SK-N-SH (cell line): ENCODE measurements at regions not wholly inside any gene's neighbourhood (a gene's known extent, or its start where the extent isn't known, plus 50 kb on each side); places are given as distances from the start of the nearest gene placed in this dataset.

Source experiments
- CTCF ChIA-PET: fragments of 300-600, 350-600 bp; formaldehyde crosslinking; extraction: SDS; loops from one replicate; lab custom pipeline; 2021; lab: Yijun Ruan, JAX
- POLR2A ChIA-PET: fragments of 350-600 bp; sonication (Branson Sonifier 250); formaldehyde crosslinking; extraction: SDS; loops from one replicate; lab custom pipeline; 2020; ENCODE audit warnings: antibody characterized with exemption, inconsistent platforms; lab: Yijun Ruan, JAX
- DNase-seq: peaks from one replicate; pipeline ENCODE4 v3.0.0; 2012
- H2AFZ ChIP-seq: fragments of 200-600 bp; sonication (generic); 2 replicates; pipeline ENCODE4 v1.8.1; 2016; ENCODE audit warnings: antibody characterized with exemption, mild to moderate bottlenecking, low read depth
- H3F3A ChIP-seq: fragments of 200-600 bp; sonication (generic); replicated peaks from 2 replicates; pipeline ENCODE3; 2016; ENCODE audit warnings: antibody characterized with exemption, mild to moderate bottlenecking; ENCODE audit not compliant: insufficient read depth
- H3K27ac ChIP-seq, 2 experiments: fragments of 200-500 bp in 1 of 2; fragments of 200-600 bp in 1 of 2; sonication (Bioruptor generic) in 1 of 2; sonication (generic), shearing (Covaris generic) in 1 of 2; 2 replicates each; pipeline versions ENCODE4 v1.5.1 to v1.6.1; 2014 to 2016; ENCODE audit warnings: low read depth in 2 of 2, inconsistent platforms in 1 of 2, low read length in 1 of 2, mild to moderate bottlenecking in 1 of 2, mixed read lengths in 1 of 2
- H3K27me3 ChIP-seq: fragments of 200-600 bp; sonication (generic), shearing (Covaris generic); 2 replicates; pipeline ENCODE4 v1.6.1; 2016; ENCODE audit warnings: mixed run types; ENCODE audit not compliant: insufficient read depth
- H3K36me3 ChIP-seq, 2 experiments: fragments of 200-500 bp in 1 of 2; fragments of 200-600 bp in 1 of 2; sonication (Bioruptor generic) in 1 of 2; sonication (generic) in 1 of 2; replicated peaks in 1 of 2; 2 replicates each; pipeline versions ENCODE3 to v1.5.1; 2014 to 2016; ENCODE audit warnings: low read length in 1 of 2, mild to moderate bottlenecking in 1 of 2; ENCODE audit not compliant: insufficient read depth in 2 of 2, control insufficient read depth in 1 of 2
- H3K4me1 ChIP-seq, 2 experiments: fragments of 200-500 bp in 1 of 2; fragments of 200-600 bp in 1 of 2; sonication (Bioruptor generic) in 1 of 2; sonication (generic), shearing (Covaris generic) in 1 of 2; 2 replicates each; pipeline versions ENCODE4 v1.5.1 to v1.6.1; 2014 to 2016; ENCODE audit warnings: low read depth in 1 of 2, low read length in 1 of 2, mixed run types in 1 of 2; ENCODE audit not compliant: insufficient read depth in 2 of 2, control insufficient read depth in 1 of 2
- H3K4me2 ChIP-seq: fragments of 200-600 bp; sonication (generic), shearing (Covaris generic); 2 replicates; pipeline ENCODE4 v1.6.1; 2017; ENCODE audit warnings: mixed run types
- H3K4me3 ChIP-seq, 2 experiments: fragments of 200-500 bp in 1 of 2; fragments of 200-600 bp in 1 of 2; sonication (Bioruptor generic) in 1 of 2; sonication (generic), shearing (Covaris generic) in 1 of 2; 2 replicates each; pipeline versions ENCODE4 v1.5.1 to v1.8.1; 2014 to 2016; ENCODE audit warnings: low read depth in 2 of 2, inconsistent platforms in 1 of 2, low read length in 1 of 2, mild to moderate bottlenecking in 1 of 2, mixed read lengths in 1 of 2, moderate library complexity in 1 of 2
- H3K79me2 ChIP-seq: fragments of 200-600 bp; sonication (generic); 2 replicates; pipeline ENCODE4 v1.8.1; 2017; ENCODE audit warnings: mild to moderate bottlenecking; ENCODE audit not compliant: insufficient read depth
- H3K9ac ChIP-seq: fragments of 200-600 bp; sonication (generic); 2 replicates; pipeline ENCODE4 v1.6.1; 2017; ENCODE audit warnings: mixed run types
- H3K9me2 ChIP-seq: fragments of 200-600 bp; sonication (generic); 2 replicates; pipeline ENCODE4 v1.6.1; 2017; ENCODE audit warnings: mixed run types
- H3K9me3 ChIP-seq: fragments of 200-600 bp; sonication (generic); 2 replicates; pipeline ENCODE4 v1.6.1; 2017; ENCODE audit warnings: mixed run types, mild to moderate bottlenecking, moderate library complexity
- H4K20me1 ChIP-seq: fragments of 200-600 bp; sonication (generic); 2 replicates; pipeline ENCODE4 v1.6.1; 2017; ENCODE audit warnings: mild to moderate bottlenecking, mixed run types; ENCODE audit not compliant: insufficient read depth
- CHD2 ChIP-seq: fragments of 150-350 bp; IDR thresholded peaks from 2 replicates; pipeline ENCODE4 v1.6.1; 2018; ENCODE audit warnings: low read length; ENCODE audit not compliant: partially characterized antibody
- EZH2phosphoT487 ChIP-seq: fragments of 200-600 bp; sonication (generic); IDR thresholded peaks from 2 replicates; pipeline ENCODE4 v1.6.1; 2017; ENCODE audit warnings: low read depth, mixed run types, mild to moderate bottlenecking, antibody characterized with exemption, moderate library complexity, borderline replicate concordance
- FOXM1 ChIP-seq: IDR thresholded peaks from 2 replicates; pipeline ENCODE4 v1.4.0; 2012; ENCODE audit warnings: low read depth, mild to moderate bottlenecking
- GABPA ChIP-seq: IDR thresholded peaks from 2 replicates; pipeline ENCODE4 v1.4.0; 2012; ENCODE audit warnings: low read depth, mild to moderate bottlenecking
- GATA2 ChIP-seq: sonication (generic); formaldehyde crosslinking; IDR thresholded peaks from 2 replicates; pipeline ENCODE4 v1.5.0; 2020; ENCODE audit warnings: mild to moderate bottlenecking, missing genetic modification reagents
- MEF2A ChIP-seq: IDR thresholded peaks from 2 replicates; pipeline ENCODE4 v1.4.0; 2012; ENCODE audit warnings: low read depth, borderline replicate concordance
- NFIC ChIP-seq: IDR thresholded peaks from 2 replicates; pipeline ENCODE4 v1.4.0; 2012; ENCODE audit warnings: borderline replicate concordance
- RCOR1 ChIP-seq: fragments of 150-350 bp; IDR thresholded peaks from 2 replicates; pipeline ENCODE4 v1.6.1; 2017; ENCODE audit warnings: antibody characterized with exemption, low read length
- RFX5 ChIP-seq: IDR thresholded peaks from 2 replicates; pipeline ENCODE4 v1.6.1; 2012; ENCODE audit warnings: mild to moderate bottlenecking, improper control_type of control experiment, low read length
- SMC3 ChIP-seq: IDR thresholded peaks from 2 replicates; pipeline ENCODE4 v1.6.1; 2012; ENCODE audit warnings: low read depth, low read length, improper control_type of control experiment
- TAF1 ChIP-seq: IDR thresholded peaks from 2 replicates; pipeline ENCODE4 v1.6.1; 2012; ENCODE audit warnings: low read depth, mild to moderate bottlenecking, low read length, moderate library complexity, borderline replicate concordance
- WGBS: methylation state at CpG from one replicate; pipeline ENCODE4 v1.1.6; 2017; ENCODE audit warnings: low lambda C conversion rate; 5-methylcytosine and 5-hydroxymethylcytosine counted together
- TF ChIP-seq, protein P1 (sequence below): IDR thresholded peaks from 2 replicates; pipeline ENCODE4 v1.4.0; 2012; ENCODE audit warnings: low read depth
- TF ChIP-seq, protein P2 (sequence below): fragments of 150-350 bp; IDR thresholded peaks from 2 replicates; pipeline ENCODE4 v1.6.1; 2016; ENCODE audit warnings: mild to moderate bottlenecking, low read depth, low read length

- Histone ChIP-seq H3K4me2 (no peak overlapping the region), H3K9ac (no peak overlapping the region), H3K9me2 (no peaks in the 10 kb centered on the region), H2AFZ (no peak overlapping the region), H3F3A (no peaks in the 10 kb centered on the region), H3K27me3 (no peaks in the 10 kb centered on the region), H3K9me3 (no peaks in the 10 kb centered on the region), H4K20me1 (no peaks in the 10 kb centered on the region), H3K36me3 (no peaks in the 10 kb centered on the region), H3K27ac (no peak overlapping the region), H3K4me1 (no peaks in the 10 kb centered on the region), H3K4me3 (no peak overlapping the region), H3K79me2 (no peaks in the 10 kb centered on the region)
- ChIA-PET POLR2A (no interaction called here), CTCF (no interaction called here)
- DNase-seq = no peak
- no peak for TF ChIP-seq RFX5
- TF ChIP-seq, protein P1, sequence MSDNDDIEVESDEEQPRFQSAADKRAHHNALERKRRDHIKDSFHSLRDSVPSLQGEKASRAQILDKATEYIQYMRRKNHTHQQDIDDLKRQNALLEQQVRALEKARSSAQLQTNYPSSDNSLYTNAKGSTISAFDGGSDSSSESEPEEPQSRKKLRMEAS = no peak
- TF ChIP-seq FOXM1 = no peak
- 59% methylated on average over 3 of the region's 3 CpGs for WGBS
Observed at GRCh38 chr2:236489895-236490404, 79.7 kb upstream of the ACKR3 start.

DNA sequence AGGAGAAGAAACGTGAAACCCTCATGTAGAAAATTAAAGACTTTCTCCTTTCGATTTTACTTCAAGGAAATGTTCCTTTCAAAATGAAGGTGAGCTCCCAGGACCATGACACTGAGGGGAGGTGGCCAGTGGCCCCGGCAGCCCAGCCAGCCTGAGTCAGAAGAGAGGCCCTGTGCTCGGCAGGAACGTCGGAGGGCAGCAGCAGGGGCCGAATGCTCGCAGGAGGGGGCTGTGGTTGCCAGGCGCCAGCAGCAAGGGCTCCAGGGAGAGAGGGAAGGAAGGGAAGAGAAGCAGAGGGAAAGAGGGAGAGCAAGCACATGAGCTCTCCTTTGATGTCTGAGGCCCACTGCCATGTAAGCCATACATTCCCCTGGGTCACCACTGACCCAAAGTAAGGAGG lies 73.3 kb upstream of the ACKR3 start:
- H3K4me1 ChIP-seq = no peaks in the 10 kb centered on the region
- DNase-seq = no peak
- TF ChIP-seq RCOR1 = no peak
- TF ChIP-seq NFIC = no peak
- TF ChIP-seq, protein P2, sequence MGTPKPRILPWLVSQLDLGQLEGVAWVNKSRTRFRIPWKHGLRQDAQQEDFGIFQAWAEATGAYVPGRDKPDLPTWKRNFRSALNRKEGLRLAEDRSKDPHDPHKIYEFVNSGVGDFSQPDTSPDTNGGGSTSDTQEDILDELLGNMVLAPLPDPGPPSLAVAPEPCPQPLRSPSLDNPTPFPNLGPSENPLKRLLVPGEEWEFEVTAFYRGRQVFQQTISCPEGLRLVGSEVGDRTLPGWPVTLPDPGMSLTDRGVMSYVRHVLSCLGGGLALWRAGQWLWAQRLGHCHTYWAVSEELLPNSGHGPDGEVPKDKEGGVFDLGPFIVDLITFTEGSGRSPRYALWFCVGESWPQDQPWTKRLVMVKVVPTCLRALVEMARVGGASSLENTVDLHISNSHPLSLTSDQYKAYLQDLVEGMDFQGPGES = no peak
- no peak for TF ChIP-seq CHD2
- TF ChIP-seq SMC3 = no peak
- TF ChIP-seq TAF1 = no peak
- no peak for TF ChIP-seq MEF2A
- no peak for TF ChIP-seq EZH2phosphoT487
- TF ChIP-seq GABPA = no peak
- TF ChIP-seq GATA2 (CRISPR knock-in tag) = no peak
- no peak overlapping the region for H3K4me3 ChIP-seq
- H3K9me3 ChIP-seq = no peaks in the 10 kb centered on the region
- no peaks in the 10 kb centered on the region for H3K36me3 ChIP-seq
- no peaks in the 10 kb centered on the region for H3K27me3 ChIP-seq
- H3F3A ChIP-seq = no peaks in the 10 kb centered on the region
- no peak overlapping the region for H2AFZ ChIP-seq
- CTCF ChIA-PET = no interaction called here
- H3K9me2 ChIP-seq = no peaks in the 10 kb centered on the region
- H3K9ac ChIP-seq = no peak overlapping the region
- POLR2A ChIA-PET = no interaction called here
- no peaks in the 10 kb centered on the region for H4K20me1 ChIP-seq
- H3K27ac ChIP-seq = no peak overlapping the region
- 44% methylated on average over 9 of the region's 9 CpGs for WGBS
- no peak overlapping the region for H3K4me2 ChIP-seq
- no peaks in the 10 kb centered on the region for H3K79me2 ChIP-seq
